ENCODE measurements at regions not wholly inside any gene's neighbourhood (a gene's known extent, or its start where the extent isn't known, plus 50 kb on each side); places are given as distances from the start of the nearest gene placed in this dataset.
"Not testable (repeated sequence)": the region's sequence is repeated elsewhere in the genome, so short reads cannot be mapped to it uniquely, and the experiment has no call there.

DNA sequence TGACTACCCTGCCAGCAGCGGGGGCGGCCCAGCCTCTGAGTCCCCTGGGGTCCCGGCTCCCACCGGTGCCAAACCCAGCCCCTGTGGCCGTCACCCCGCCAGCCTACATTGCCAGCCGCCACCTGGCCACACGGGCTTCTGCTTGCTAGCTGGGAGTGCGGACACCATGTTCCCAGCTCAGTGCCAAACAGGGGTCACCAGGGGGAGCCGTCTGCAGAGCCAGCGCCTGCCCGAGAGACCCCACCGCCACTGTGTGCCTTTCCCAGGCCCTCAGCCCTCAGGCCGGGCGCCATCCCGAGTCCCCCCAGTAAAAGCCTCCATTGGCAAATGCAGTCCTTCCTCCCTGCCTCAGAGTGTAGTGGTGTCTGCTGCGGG lies 3026.8 kb upstream of the TEKT4 start:
- TF ChIP-seq EZH2 (IDR thresholded peaks at IDR 0.05); POLR2AphosphoS5 (IDR thresholded peaks at IDR 0.05; ENCODE audit: borderline replicate concordance, low read depth, low read length): not testable (repeated sequence)

Measured in SK-N-MC (cell line).